A204.1 (cell line): ENCODE measurements at regions not wholly inside any gene's neighbourhood (a gene's known extent, or its start where the extent isn't known, plus 50 kb on each side); places are given as distances from the start of the nearest gene placed in this dataset.
"Not testable (repeated sequence)": the region's sequence is repeated elsewhere in the genome, so short reads cannot be mapped to it uniquely, and the experiment has no call there.

Experiments
- FAIRE-seq: peaks from 2 replicates; lab custom pipeline; 2012; peaks lifted over from hg19 to GRCh38; lab: Jason Lieb, UNC

DNA sequence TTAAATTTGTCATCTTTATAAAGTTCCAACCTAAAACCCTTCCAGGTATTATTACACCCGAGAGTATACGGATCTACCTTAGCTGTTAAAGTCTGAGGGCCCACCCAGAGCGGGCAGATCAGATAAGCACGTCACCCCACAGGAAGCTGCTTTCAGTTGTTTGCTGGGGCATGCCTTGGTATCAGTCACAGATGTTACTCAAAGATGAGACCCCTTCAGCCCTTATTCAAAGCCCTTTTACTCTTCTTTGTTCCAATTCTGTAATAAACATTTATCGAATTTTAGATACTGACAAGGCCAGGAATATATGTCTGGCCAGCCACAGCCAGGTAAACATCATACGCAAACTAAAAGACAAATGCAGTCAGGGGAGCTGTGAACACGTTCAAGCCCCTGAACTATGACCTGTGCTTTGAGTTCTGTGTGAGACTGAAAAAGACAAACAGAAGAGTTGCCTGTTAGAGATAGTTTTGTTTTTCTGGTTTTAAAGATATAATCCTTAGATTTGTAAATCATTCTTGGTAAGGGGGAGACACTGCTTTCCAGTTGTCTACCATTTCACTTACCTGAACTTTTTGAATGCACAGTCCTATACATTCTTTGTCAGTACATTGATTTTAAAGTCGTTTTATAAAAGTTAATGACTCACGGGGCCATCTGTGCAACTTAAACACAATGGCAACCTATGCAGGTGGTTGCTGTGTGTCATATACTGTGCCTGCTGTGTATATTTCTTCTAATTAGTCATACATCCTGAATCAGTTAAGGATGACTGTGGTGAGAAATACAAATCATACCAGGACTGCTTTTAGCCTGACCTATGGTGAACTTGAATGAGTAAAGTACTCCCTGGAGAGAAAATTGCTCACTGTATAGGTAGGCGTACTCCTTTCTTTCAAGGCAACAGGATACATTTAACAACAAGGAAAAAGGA, 100.5 kb upstream of the ITPRID2 start:
- no peak for FAIRE-seq

DNA sequence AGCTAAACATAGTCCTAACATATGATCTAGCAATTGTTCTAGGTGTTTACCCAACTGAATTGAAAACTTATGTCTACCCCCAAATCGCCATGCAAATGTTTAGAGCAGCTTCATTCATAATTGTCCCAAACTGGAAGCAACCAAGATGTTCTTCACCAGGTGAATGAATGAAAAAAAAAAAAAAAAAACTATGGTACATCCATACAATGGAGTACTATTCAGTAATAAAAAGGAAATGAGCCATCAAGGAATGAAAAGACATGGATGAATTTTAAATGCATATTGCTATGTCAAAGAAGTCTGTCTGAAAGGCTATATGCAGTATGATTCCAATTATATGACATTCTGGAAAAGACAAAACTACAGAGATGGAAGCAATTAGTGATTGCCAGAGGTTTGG, 98.6 kb upstream of the ITPRID2 start:
- no peak for FAIRE-seq

DNA sequence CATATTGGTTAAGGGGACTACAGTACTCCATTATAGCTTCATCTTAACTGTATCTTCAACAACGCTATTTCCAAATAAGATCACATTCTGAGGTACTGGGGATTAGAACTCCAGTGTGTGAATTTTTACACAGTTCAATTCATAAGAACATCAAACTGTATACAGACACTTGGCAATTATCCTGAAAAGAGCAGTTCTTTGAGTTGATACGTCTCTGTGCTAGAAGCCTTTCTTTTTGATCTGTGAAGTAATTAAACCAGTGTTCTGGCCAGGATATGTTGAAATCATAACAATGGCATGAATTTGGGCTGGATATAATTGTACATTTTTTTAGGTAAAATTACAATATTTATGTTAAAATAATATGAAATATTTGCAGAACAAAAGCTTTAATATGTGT, 93.5 kb upstream of the ITPRID2 start:
- no peak for FAIRE-seq

DNA sequence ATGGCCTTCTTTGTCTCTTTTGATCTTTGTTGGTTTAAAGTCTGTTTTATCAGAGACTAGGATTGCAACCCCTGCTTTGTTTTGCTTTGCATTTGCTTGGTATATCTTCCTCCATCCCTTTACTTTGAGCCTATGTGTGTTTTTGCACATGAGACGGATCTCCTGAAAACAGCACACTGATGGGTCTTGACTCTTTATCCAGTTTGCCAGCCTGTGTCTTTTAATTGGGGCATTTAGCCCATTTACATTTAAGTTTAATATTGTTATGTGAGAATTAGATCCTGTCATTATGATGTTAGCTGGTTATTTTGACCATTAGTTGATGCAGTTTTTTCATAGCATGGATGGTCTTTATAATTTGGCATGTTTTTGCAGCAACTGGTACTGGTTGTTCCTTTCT, 89.2 kb upstream of the ITPRID2 start:
- FAIRE-seq: not testable (repeated sequence)

DNA sequence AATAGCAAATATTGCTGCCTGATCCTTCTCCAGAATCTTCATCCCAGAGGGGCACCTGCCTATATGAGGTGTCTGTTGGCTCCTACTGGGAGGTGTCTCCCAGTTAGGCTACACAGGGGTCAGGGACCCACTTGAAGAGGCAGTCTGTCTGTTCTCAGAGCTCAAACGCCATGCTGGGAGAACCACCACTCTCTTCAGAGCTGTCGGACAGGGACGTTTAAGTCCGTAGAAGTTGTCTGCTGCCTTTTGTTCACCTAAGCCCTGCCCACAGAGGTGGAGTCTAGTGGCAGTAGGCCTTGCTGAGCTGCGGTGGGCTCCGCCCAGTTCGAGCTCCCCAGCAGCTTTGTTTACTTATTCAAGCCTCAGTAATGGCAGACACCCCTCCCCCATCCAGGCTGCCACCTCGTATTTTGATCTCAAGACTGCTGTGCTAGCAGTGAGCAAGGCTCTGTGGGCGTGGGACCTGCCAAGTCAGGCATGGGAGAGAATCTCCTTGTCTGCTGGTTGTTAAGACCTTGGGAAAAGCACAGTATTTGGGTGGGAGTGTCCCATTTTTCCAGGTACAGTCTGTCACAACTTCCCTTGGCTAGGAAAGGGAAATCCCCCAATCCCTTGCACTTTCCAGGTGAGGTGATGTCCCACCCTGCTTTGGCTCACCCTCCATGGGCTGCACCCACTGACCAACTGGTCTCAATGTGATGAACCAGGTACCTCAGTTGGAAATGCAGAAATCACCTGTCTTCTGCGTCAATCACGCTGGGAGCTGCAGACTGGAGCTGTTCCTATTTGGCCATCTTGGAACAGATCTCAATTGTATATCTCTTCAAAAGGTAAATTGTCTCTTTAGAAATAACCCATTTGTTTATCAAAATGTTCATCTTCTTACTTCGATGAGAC, 87.4 kb upstream of the ITPRID2 start:
- FAIRE-seq: not testable (repeated sequence)

DNA sequence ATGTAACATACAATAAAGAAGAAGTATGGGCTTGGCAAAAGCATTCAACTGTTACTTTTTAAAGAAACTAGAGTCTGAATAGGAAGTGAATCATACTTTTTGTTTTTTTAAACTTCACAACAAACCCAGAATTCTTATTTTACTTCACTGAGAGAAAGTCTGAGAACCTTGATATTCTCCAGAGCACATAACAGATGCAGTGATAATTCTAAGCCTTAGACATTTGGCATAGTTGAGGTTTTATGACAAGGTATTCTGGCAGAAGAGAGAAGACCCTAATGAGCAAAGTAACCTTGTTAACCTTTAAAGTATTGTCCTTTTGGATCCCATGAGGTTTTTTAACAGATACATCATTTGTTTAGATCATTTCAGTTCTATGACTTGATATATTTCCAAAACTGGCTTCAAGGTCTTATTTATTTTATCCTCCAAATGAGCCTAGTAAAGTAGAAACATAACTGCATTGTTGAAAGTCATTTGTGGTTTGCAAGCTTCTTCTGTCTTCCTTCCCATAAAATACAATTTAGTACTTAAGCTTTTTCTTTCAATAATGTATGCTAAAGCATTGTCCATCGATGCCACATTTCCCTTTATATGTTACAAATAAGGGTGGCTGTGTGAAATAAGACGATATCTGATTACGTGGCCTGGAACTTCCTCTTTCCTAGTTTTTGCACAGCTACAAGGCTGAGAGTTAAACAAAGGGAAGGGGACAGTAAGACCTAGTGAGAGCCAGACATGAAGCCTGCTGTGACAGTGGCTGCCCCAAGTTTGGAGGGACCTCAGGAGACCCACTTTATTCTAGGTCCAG, 86.1 kb upstream of the ITPRID2 start:
- FAIRE-seq: no peak

DNA sequence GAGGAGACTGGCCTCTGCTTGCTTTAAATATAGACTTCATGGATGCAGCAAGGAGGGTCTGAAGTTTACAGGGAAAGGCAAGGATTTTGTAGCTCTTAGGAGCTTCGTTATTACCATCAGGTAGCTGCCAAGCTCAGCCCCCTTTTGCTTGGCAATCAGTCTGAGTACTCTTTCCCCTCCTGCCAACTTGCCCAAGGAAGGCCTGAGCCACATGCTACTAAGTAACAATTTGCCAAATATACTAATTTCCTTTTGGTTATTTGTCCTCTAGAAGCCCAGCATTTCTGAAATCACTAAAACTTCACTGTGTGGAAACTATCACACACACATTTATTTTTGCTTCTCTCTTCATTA, 85.5 kb upstream of the ITPRID2 start:
- FAIRE-seq: no peak

DNA sequence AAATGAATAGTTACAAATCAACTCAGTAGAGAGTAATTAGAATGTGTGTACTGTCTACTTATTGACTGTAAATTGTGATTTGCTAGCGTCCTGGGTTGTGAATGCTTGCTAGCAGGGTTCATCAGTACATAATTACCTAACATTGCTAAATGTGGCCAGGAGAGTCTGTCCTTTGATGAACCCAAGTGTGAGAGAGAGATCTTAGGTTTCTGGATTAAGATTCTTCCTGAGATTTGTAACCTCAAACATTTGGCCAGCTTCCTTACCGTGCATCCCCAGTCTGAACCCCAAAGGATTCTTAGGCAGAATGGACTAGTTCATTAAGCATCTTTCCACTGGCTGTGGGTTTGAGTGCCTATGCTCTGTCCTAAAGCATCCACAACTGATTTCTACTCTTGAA, 84.0 kb upstream of the ITPRID2 start:
- no peak for FAIRE-seq

DNA sequence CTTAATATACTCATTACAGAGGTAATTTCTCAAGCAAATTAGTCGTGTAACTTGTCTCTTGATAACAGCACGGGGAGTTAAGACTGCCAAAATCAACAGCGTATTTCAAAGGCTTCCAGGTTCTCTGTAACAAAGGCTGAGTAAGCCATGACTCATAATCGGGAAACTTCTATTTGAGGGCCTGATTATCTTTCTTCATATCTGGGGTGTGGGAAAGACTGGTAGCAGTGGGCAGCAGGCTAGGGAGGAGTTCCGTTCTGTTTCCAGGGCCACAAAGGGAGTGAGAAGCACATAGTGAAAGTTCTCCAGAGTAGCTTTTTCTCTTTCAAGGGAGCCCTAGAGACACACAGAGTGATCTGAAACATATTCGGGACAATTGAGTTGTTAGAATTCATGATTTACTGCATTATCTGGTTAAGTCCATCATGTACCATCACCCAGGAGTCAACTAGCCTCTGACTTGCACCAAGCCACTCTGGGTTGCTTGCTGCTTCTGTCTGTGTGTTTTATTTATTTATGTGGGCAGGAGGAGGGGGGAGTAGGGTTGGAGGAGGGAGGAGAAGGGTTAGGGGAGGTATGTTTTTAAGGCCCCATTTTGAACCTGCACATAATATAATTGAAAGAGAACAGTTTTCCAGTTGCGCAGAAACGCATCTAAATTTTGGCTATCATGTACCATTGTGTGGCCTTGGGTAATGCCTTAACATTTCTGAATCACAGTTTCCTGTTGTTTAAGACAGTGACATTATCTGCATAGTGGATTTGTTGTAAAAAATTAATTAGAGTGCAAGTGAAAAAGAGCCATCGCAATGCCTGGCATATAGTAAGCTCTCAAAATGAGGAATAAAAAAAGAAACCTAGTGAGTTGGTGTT, 80.5 kb upstream of the ITPRID2 start:
- FAIRE-seq: no peak

DNA sequence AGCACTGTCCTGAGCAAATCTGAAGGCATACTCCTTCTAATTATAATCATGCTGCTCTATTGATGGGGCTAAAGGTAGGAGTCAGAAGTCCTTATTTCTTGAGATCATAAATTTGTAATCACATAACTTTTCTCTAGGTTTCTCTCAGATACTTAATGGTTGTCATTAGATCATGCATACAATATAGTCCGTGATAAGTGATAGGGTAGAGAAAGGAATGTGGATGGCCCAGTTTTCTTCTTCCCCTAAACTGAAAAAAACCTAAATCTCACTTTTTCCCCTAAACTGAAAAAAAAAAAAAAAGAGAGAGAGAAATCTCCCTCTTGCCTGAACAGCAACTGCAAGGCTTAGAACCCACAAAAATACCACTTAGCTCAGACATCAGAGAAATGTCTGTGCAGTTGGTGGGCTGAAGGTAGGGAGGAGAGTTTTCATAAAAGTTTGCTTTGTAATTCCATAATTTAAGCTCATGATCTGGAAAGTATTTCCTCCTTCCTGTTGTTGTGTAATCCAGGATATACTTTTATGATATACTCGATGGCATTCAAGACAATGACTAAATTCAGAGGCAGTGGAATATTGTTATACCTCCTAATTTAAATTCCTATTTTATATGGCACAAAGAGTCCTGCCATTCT, 79.3 kb upstream of the ITPRID2 start:
- FAIRE-seq: no peak

DNA sequence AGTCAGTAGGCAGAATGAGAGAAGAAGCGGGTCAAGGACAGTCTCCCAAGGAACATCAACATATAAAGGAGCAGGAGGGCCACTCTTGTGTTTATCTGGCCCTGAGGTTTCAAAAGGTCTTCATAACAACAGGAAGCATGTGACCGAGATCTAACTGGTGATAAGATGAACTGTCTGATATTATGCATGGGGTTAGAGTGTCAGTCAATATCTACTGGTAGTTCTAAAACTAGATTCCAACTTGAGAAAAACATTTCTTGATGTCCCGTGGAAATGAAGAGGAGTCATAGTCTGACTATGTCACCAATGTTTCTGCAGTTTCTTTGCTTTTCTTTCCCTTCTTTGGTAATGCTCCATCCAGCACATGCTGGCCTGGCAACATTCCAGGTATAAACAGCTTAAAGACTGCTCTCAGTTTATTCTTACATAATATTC, 77.5 kb upstream of the ITPRID2 start:
- FAIRE-seq: no peak

DNA sequence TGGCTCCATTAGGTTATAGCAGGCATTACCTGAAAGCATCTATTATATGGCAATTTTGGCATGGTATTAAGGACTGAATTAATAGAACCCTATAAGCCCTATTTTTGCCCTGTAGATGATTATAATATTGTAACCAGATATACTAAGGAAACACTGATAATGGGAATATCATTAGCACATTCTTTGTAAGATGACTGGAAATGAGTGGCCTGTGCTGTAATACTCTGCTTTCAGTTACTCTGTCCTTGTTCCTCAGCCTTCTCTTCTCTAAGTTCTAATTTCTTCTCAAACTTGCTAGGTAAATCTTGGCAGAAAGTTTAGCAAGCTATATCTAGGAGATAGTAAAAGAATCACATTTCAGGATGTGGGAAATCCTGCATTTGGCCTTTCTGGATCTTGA, 74.0 kb upstream of the ITPRID2 start:
- FAIRE-seq: no peak

DNA sequence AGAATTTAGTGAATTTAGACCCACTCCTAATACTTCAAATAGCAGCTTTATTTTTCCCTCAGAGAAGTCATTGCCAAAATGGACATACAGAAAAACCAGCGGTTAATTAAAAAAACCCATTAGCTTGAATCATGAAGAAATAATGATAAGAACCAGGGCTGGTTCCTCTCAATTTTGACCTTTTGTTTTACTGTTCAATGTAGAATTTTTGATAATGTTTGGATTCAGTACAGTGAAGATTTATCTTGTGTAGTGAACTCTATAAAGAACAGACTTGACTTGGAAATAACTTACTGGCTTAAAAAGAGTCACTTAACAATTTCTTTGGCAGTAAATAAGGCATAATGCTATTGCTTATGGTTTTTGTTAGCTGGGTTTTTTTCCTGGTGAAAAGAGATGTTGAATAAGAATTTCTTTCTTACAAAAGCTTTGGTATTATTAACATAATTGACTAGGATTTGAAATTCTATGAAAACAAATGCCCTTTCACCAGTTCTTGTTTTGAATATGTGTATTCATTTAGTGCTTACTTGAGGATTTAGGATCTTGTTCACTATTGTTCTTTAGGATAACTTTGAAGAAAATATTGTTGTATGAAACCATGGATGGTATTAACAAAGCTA, 73.4 kb upstream of the ITPRID2 start:
- FAIRE-seq: no peak

DNA sequence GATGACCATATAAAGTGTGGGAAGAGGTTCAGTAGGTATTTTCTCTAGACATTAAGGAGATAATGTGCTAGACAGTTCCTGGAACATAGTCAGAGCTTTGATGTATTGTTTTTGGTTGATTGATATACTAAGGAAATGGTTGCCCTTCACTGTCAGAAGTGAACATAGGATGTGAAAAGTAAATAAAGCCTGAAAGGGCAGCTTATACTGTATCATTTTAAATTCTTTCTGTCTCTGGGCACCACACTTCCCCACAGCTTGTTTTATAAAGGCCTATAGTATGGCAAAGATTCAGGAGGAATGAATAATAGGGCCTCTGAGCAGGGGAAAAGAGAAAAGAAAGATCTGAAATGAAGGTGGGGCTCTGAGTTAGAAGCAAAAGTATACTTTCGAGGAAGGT, 72.7 kb upstream of the ITPRID2 start:
- no peak for FAIRE-seq

DNA sequence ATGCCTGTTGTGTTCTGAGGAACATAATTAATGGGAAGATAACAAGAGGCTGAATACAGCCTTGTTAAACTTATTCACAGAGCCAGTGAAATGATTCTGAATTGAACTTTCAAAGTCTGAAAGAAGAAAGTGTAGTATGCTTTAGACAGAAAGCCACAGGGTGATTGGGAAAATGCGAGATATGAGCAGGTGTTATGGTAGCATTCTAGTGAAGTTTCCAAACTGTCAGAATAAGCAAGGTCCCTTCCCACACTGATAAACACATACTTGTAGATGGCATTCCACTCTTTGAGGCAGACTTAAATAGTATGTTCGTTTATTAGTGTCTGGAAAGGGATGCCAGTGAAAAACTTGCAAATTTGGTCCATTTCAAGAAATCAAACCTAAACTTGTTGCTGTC, 70.5 kb upstream of the ITPRID2 start:
- FAIRE-seq: no peak

DNA sequence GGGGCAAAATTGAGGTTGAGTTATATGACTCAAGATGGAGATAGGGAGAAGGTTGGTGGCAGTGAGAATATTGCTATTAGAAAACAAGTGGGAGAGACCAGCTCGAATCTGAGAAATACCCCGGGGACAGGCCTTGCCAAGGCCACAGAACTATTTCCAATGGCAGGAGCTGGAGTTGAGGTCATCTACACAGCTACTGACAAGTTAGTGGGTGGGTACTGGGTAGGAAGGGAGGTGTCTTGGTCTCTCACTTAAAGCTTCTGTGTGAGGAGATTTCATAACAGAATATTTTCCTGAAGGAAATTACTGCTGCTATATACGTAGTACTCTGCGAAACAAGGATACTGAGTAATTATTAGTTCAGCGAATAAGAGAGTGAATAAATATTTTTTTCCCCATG, 69.4 kb upstream of the ITPRID2 start:
- FAIRE-seq: no peak

DNA sequence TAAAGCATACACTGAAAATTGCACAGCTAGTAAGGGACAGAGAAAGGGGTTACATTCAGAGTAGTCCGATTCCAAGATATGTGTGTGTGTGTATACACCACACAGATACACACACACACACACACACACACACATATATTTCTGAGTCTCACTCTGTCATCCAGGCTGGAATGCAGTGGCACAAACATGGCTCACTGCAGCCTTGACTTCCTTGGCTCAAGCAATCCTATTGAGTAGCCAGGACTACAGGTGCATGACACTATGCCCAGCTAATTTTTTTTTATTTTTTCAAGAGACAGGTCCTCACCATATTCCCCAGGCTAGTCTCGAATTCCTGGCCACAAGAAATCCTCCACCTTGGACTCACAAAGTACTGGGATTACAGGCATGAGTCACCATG, 68.1 kb upstream of the ITPRID2 start:
- FAIRE-seq: no peak

DNA sequence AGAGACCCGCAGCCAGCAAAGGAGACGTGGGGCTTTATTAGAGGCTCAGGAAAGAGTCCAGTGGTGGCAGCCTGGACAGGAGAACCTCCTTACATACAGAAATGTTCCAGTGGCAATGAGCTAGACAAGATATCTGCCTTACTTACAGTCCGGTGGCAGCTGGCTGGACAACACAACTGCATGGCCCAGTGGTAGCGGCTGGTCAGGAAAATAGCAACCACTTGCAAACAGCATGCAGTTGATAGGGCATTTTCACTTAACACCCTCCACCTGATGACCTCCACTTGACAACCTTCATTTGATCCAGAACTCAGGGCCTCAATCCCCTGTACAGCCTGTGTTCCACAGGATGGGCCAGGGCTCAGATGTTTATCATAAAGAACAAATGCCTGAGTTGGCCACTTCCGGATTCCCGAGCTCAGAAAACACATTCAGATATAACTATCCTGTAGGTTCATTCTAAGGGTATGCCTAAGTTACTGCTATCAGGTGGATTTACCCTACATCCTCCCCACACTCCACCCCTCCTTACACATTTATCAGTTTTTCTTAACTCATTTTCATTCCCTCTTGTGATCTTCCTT, 63.3 kb upstream of the ITPRID2 start:
- FAIRE-seq: no peak

DNA sequence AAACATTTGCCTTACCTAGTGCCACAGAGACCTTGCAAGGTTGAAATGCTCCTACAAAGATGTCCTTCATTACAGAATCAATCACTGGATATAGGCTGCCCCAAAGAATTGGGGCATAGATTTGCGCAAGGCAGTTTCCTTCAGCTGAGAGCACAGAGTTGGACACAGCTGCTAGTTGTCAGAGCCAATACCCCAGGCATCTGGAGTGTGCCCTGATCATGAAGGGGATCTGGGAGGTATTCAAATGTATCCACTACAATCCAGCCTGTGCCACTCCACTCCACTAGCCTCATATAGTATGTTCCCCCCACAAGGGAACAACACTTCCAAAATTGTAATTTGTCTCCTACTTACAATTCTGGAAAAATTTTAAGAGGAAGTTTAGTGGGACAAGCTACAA, 62.3 kb upstream of the ITPRID2 start:
- no peak for FAIRE-seq

DNA sequence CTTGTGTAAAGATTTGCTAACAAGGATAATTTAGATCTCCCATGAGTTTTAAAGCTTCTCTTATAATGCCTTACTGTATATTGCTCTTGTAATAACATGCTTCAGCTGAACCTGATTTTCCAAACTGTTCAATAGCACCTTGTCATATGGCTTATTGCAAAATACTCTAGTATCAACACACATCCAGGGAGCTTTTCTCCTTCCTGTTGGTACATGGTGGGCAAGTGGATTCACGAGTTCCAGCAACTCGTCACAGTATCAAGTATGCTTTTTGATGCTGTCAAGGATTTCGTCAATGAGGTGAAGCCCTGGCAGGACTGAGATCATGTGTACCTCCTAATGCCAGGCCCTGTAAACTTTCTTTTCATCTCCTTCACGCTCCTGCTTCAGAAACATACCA, 59.5 kb upstream of the ITPRID2 start:
- no peak for FAIRE-seq
